Upper lobe of left lung (tissue), 4 donors: ENCODE measurements at regions not wholly inside any gene's neighbourhood (a gene's known extent, or its start where the extent isn't known, plus 50 kb on each side); places are given as distances from the start of the nearest gene placed in this dataset.

ENCODE experiments used
- EP300 ChIP-seq, 4 donors: sonication (generic); formaldehyde crosslinking; IDR thresholded peaks; one replicate each; pipeline ENCODE4 v1.5.1; 2017; ENCODE audit warnings: antibody characterized with exemption in 4 of 4, control low read depth in 2 of 4
- POLR2A ChIP-seq, 4 donors: fragments of 450-650 bp; IDR thresholded peaks; one replicate each; pipeline ENCODE4 v1.5.1; 2016 to 2017; ENCODE audit warnings: antibody characterized with exemption in 4 of 4, mild to moderate bottlenecking in 2 of 4
- POLR2AphosphoS5 ChIP-seq, 2 donors: sonication (generic); formaldehyde crosslinking; IDR thresholded peaks; one replicate each; pipeline ENCODE4 v1.5.1; 2017; ENCODE audit warnings: antibody characterized with exemption in 2 of 2
- TF ChIP-seq, protein P1 (sequence below), 6 experiments: fragments of 450-650 bp in 4 of 6; fragments of 200-600 bp in 2 of 6; sonication (generic) in 2 of 6; IDR thresholded peaks; one replicate each; pipeline ENCODE4 v1.5.1; 2016 to 2019; ENCODE audit warnings: antibody characterized with exemption in 6 of 6

GRCh38 chr20:11168026-11168425, 494.2 kb upstream of the JAG1 start:
- TF ChIP-seq, protein P1, sequence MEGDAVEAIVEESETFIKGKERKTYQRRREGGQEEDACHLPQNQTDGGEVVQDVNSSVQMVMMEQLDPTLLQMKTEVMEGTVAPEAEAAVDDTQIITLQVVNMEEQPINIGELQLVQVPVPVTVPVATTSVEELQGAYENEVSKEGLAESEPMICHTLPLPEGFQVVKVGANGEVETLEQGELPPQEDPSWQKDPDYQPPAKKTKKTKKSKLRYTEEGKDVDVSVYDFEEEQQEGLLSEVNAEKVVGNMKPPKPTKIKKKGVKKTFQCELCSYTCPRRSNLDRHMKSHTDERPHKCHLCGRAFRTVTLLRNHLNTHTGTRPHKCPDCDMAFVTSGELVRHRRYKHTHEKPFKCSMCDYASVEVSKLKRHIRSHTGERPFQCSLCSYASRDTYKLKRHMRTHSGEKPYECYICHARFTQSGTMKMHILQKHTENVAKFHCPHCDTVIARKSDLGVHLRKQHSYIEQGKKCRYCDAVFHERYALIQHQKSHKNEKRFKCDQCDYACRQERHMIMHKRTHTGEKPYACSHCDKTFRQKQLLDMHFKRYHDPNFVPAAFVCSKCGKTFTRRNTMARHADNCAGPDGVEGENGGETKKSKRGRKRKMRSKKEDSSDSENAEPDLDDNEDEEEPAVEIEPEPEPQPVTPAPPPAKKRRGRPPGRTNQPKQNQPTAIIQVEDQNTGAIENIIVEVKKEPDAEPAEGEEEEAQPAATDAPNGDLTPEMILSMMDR (IDR thresholded peaks at IDR 0.05) = no peak
- TF ChIP-seq POLR2AphosphoS5 (IDR thresholded peaks at IDR 0.05) = no peak
- no peak for TF ChIP-seq POLR2A (IDR thresholded peaks at IDR 0.05)
- TF ChIP-seq EP300 (IDR thresholded peaks at IDR 0.05) = no peak
